ENCODE measurements at regions not wholly inside any gene's neighbourhood (a gene's known extent, or its start where the extent isn't known, plus 50 kb on each side); places are given as distances from the start of the nearest gene placed in this dataset.
A peak's percentile ranks its signal among the peaks of the same experiment; 100 is the strongest.
"Not testable (repeated sequence)": the region's sequence is repeated elsewhere in the genome, so short reads cannot be mapped to it uniquely, and the experiment has no call there.

DNA sequence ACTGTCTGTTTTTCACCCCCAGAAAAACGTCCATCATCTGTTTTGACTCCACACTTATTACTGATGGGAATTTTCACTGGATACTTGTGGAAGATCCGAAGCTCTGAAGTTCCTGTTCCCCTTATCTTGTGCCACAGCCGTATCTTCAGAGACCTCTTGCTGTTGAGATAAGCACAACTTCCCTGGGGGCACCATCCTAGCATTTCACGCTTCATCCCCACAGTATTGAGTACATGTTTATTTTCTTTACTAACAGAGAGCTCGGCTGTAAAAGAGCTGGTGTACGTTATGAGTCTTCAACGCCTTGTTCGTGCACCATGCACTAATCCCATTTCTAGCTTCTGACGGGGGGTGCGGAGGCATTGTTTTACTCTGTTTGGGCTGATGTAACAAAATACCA, 813.6 kb upstream of the EEF2KMT start:
- no peak for DNase-seq (ENCODE audit: low spot score)

- not testable (repeated sequence) for DNase-seq (ENCODE audit: low spot score)
Observed at GRCh38 chr16:5909556-5909955, 812.0 kb upstream of the EEF2KMT start.

DNA sequence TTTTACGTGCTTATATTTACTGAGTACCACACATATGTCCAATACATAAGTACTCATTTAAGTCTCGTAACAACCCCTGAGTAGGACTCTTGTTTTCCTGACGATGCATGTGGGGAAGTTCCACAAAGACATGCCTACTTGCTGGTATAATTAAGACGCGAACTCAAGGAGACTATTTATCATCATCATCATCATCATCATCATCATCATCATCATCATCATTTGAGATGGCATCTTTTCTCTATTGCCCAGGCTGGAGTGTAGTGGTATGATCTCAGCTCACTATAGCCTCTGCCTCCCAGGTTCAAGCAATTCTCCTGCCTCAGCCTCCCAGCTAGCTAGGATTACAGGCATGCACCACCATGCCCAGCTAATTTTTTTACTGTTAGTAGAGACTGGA, 809.9 kb upstream of the EEF2KMT start:
- DNase-seq (ENCODE audit: low spot score) = no peak

- no peak for DNase-seq (ENCODE audit: low spot score)
Observed at GRCh38 chr16:5906351-5906750, 808.8 kb upstream of the EEF2KMT start.

GRCh38 chr16:5905935-5906334, 808.3 kb upstream of the EEF2KMT start:
- no peak for DNase-seq (ENCODE audit: low spot score)

- peak; percentile 11 for DNase-seq (ENCODE audit: low spot score)
Observed at GRCh38 chr16:5903832-5904231, 806.2 kb upstream of the EEF2KMT start.

DNA sequence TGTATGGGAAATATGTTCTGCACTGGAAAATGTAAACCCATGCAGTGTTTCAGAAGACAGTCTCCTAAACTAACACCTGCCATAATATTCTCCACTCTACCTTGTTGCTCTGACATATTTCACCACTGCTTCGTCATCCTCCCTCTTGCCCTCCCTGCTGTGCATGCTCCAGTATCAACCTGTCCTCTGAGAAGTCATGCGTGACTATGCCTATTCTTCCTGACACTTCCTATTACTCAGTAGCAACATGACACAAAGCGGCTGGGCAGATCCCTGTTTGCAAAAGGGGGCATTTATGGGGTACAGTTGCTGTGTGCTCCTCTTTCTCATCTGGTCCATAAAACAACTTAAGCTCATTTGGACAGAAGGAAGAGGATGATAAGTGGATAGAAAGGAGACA, 805.6 kb upstream of the EEF2KMT start:
- peak; percentile 61 for DNase-seq (ENCODE audit: low spot score)

DNA sequence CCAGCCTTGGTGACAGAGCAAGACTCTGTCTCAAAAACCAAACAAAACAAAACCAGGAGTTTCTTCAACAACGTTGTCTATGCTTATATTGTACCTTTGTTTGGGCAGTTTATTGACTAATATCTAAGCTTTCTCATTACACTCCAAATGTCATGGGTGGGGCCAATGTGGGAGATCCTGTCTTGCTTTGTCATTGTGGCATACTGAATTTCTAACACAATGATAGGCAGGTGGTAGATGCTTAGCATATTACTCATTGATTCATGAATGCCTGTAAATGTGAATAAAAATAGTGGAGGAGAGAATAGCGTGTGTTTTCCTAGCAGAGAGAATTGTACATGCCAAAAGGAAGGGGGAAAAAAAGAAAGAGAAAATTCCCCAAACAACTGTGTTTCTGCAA, 802.5 kb upstream of the EEF2KMT start:
- no peak for DNase-seq (ENCODE audit: low spot score)

DNA sequence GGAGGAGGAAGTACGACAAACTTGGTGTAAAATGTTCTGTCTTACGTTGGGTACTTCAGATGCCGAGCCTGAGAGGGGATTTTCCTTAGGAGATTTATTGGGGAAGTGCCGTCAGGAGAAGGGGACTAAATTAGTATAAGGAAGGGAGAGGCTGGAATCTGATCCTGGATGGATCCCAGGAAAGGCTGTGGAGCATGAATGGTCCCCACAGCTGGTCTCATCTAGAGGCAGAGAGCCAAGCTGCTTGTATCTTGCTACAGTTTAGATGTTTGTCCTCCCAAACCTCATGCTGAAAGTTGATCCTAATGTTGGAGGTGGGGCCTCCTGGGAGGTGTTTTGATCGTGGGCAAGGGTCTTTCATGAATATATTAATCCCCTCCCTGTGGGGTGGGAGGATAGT, 798.4 kb upstream of the EEF2KMT start:
- no peak for DNase-seq (ENCODE audit: low spot score)

DNA sequence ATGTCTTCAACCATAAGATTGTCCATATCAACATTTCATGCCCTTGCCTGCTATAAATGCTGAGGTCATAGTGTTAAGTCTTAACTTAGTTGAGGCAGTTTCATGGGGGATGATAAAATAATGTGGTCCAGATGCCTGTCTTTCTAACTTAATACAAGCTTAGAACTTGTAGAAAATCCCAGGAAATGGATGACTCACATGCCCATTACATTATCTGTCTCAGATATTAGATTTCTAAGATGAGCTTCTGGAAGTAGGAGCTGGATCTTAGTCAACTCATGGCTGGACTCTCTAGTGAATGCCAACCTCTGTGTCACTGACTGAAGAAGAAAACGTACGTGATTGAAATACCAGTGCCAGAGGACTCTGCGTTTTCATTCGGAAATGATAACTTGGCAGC, 797.5 kb upstream of the EEF2KMT start:
- DNase-seq (ENCODE audit: low spot score) = no peak

DNA sequence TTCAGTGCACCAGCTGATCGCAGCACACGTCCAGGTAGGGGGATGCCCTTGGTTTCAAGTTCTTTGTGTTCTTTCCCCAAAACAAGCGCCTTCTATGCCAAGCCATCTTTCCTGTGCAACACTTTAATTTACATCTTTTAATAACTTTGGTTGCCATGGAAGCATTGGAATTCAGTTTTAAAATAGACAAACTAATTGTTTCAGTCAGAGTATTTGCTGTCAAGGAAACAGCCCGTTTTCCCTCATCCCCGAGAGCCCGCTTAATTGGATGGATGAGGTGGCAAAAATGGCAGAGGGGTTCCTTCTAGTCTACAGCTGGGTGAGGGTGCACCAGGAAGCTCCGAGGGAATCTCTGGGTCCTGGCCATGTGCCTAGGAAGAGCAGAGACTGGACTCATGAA, 793.7 kb upstream of the EEF2KMT start:
- no peak for DNase-seq (ENCODE audit: low spot score)

GRCh38 chr16:5885521-5885920, 787.9 kb upstream of the EEF2KMT start:
- no peak for DNase-seq (ENCODE audit: low spot score)

DNA sequence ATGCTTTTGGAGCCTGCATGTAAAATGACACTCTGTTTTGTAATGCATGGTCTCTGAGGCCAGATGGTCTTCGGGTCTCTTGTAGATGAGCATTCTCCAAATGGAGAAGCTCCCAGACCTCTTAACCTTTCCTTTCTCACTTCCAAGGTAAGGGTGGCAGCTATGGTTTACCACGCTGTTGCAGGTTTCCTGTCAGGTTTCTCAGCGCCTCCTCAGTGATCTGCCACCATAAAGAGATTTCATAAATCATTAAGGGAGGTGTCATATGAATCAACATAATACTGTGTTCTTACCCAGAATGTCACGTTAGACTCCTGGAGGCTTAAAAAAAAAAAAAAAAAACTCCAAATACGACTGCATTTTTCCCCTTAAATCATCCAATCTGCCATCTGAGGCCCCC, 787.4 kb upstream of the EEF2KMT start:
- no peak for DNase-seq (ENCODE audit: low spot score)

DNA sequence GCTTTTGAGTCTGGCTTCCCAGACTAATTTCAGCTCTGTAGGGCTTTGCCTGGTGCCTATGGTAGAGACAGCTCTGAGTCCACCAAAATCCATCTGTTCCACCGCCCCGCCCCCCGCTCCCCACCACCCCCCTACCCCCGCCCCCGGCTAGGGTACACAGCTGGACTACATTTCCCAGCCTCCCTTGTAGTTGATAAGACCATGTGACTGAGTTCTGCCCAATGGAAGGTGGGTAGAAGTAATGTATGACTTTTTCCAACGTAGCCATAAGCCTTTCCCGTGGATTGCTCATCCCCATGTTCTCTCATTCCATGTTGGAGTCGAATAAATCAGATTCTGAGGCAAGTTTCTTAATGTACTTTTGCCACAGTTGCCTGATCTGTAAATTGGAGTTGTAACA, 786.7 kb upstream of the EEF2KMT start:
- DNase-seq (ENCODE audit: low spot score) = no peak

DNA sequence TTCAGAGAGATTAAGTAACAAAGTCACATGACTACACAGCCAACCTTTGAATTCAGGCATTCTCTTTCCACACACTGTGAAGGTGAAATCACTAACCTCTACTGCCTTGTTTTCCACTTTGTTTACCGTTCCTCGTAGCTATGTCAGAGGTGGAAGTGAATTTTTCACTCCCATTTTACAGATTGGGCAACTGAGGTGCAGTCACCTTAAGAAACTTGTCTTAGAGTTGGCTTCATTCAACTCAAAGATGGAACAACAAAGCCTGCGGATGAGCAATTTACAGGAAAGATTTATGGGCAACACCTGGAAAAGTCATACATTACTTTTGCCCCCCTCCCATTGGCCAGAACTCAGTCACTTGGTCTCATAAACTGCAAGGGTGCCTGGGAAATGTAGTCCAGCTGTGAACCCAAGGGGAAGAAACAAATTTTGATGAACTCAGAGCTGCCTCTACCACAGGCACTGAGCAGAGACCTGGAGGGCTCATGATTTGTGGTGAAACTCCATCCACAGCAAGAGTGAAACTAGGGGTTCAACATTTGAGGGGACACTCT, 784.6 kb upstream of the EEF2KMT start:
- DNase-seq (ENCODE audit: low spot score) = no peak

GRCh38 chr16:5875416-5875815, 777.8 kb upstream of the EEF2KMT start:
- DNase-seq (ENCODE audit: low spot score) = no peak

- no peak for DNase-seq (ENCODE audit: low spot score)
Observed at GRCh38 chr16:5874899-5875298, 777.3 kb upstream of the EEF2KMT start.

DNA sequence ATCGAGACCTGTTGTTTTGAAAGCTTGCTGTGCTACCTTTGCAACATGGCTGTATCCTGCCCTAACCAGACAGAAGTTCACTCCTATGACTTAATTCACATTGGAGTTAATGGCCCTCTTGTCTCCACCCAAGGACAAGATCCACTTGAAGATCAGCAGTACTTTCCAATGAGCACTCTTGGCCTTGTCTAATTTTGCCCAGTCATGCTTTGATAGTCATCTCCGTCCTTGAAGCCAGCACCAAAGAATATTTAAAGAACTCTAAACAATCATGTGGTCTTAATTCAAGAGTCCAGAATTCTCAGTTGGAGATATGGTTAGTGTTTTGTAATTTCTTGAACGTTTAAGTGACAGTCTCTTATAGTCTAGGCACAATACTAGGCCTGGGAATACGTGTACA, 775.6 kb upstream of the EEF2KMT start:
- DNase-seq (ENCODE audit: low spot score) = no peak

GRCh38 chr16:5870886-5871691, 773.5 kb upstream of the EEF2KMT start:
- DNase-seq (ENCODE audit: low spot score) = no peak

- no peak for DNase-seq (ENCODE audit: low spot score)
Observed at GRCh38 chr16:5867250-5867649, 769.7 kb upstream of the EEF2KMT start.

DNA sequence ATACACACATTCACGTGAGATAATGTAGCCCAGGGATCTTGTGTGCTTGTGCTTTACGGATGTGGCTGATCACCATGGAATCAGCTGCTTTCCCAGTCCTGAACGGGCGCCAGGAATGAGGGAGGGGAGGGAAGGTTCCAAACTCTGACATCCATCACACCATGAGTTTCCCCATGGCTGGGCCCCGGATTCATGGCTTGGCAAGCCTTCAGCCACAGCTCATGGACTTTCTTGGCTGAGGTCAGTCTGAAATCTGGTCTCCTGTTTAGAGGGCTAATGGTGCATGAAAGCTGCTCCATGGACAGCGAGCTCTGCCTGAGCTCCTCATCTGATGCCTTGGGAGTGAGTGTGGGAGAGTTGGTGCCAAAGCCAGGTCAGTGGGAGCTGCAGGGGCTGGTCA, 767.6 kb upstream of the EEF2KMT start:
- DNase-seq (ENCODE audit: low spot score) = no peak

DNA sequence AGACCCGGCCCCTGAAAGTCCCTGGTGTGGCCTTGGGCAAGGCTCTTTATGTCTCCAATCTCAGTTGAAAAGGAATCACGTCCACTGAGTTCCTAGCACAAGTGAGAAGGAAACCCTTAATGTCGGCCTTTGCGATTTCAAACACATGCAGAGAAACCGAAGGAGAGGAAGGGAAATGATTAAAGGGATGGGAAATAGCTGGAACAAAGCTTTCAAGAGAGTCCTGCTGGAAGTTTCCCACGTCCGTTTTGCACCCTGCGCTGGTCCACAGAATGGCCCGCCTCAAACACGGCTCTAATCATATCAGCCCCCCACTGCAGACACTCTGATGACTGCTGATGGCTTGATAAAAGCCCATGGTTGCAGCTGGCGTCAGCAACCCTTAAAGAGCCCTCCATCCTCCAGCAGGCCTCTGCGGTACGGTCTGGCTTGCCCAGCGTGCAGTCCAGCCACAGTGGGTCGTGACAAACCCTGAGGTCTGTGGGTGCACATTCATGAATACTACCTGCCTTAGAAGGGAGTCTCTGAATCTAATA, 765.5 kb upstream of the EEF2KMT start:
- peak; percentile 92 for DNase-seq (ENCODE audit: low spot score)

- DNase-seq (ENCODE audit: low spot score) = peak; percentile 81
Observed at GRCh38 chr16:5862103-5862840, 764.7 kb upstream of the EEF2KMT start.
